ENCODE measurements at regions not wholly inside any gene's neighbourhood (a gene's known extent, or its start where the extent isn't known, plus 50 kb on each side); places are given as distances from the start of the nearest gene placed in this dataset.
A peak's percentile ranks its signal among the peaks of the same experiment; 100 is the strongest.

GRCh38 chr19:30690525-30690924 is 318.3 kb downstream of the ZNF536 start:
- intact Hi-C loops (cut with micrococcal nuclease) = no loop called here
- DNase-seq = no peak
- Mint-ChIP-seq H3K27ac (no peak overlapping the region), H3K4me3 (no peak overlapping the region), H3K4me1 (ENCODE audit: low read depth) (peaks cover 5% of the 10 kb centered on the region), H3K27me3 (ENCODE audit: low read depth) (peaks cover 67% of the 10 kb centered on the region), H3K9me3 (no peaks in the 10 kb centered on the region), H3K36me3 (ENCODE audit: low read depth) (no peaks in the 10 kb centered on the region)
- CTCF ChIA-PET = no interaction called here

GRCh38 chr19:30689474-30689873 is 317.3 kb downstream of the ZNF536 start:
- CTCF ChIA-PET = interaction anchor here (0.6 to 1.0 kb wide), 2 partner anchors 20 to 472 kb away, joined by 3 read pairs; no protein-coding TSS in a partner anchor
- no peaks in the 10 kb centered on the region for H3K9me3 Mint-ChIP-seq
- no peaks in the 10 kb centered on the region for H3K36me3 Mint-ChIP-seq (ENCODE audit: low read depth)
- H3K4me3 Mint-ChIP-seq = no peak overlapping the region
- no peak overlapping the region for H3K27ac Mint-ChIP-seq
- no peak for DNase-seq
- intact Hi-C loops (cut with micrococcal nuclease) = no loop called here
- peaks cover 64% of the 10 kb centered on the region for H3K27me3 Mint-ChIP-seq (ENCODE audit: low read depth)
- peaks cover 5% of the 10 kb centered on the region for H3K4me1 Mint-ChIP-seq (ENCODE audit: low read depth)

GRCh38 chr19:30688696-30689095 is 316.5 kb downstream of the ZNF536 start:
- Mint-ChIP-seq H3K27ac (no peak overlapping the region), H3K4me3 (no peak overlapping the region), H3K27me3 (ENCODE audit: low read depth) (peaks cover 65% of the 10 kb centered on the region), H3K9me3 (no peaks in the 10 kb centered on the region), H3K4me1 (ENCODE audit: low read depth) (peaks cover 5% of the 10 kb centered on the region), H3K36me3 (ENCODE audit: low read depth) (no peaks in the 10 kb centered on the region)
- DNase-seq = no peak
- CTCF ChIA-PET = interaction anchor here (1.0 kb wide), 2 partner anchors 19 kb away, joined by 3 read pairs; no protein-coding TSS in a partner anchor
- intact Hi-C loops (cut with micrococcal nuclease) = no loop called here

- intact Hi-C loops (cut with micrococcal nuclease) = no loop called here
- no peak overlapping the region for H3K4me3 Mint-ChIP-seq
- CTCF ChIA-PET = interaction anchor here (0.6 to 1.2 kb wide), 3 partner anchors 8 to 1345 kb away, joined by 3 to 5 read pairs (median 3); no protein-coding TSS in a partner anchor
- H3K36me3 Mint-ChIP-seq (ENCODE audit: low read depth) = no peaks in the 10 kb centered on the region
- no peak overlapping the region for H3K27ac Mint-ChIP-seq
- peaks cover 60% of the 10 kb centered on the region for H3K27me3 Mint-ChIP-seq (ENCODE audit: low read depth)
- no peaks in the 10 kb centered on the region for H3K4me1 Mint-ChIP-seq (ENCODE audit: low read depth)
- DNase-seq = no peak
- H3K9me3 Mint-ChIP-seq = no peaks in the 10 kb centered on the region
Measured at GRCh38 chr19:30686826-30687566, 314.8 kb downstream of the ZNF536 start.

GRCh38 chr19:30686176-30686820 is 314.1 kb downstream of the ZNF536 start:
- H3K4me3 Mint-ChIP-seq = no peak overlapping the region
- H3K9me3 Mint-ChIP-seq = no peaks in the 10 kb centered on the region
- intact Hi-C loops (cut with micrococcal nuclease) = no loop called here
- peaks cover 55% of the 10 kb centered on the region for H3K27me3 Mint-ChIP-seq (ENCODE audit: low read depth)
- H3K36me3 Mint-ChIP-seq (ENCODE audit: low read depth) = no peaks in the 10 kb centered on the region
- H3K4me1 Mint-ChIP-seq (ENCODE audit: low read depth) = no peaks in the 10 kb centered on the region
- CTCF ChIA-PET = interaction anchor here (0.6 to 0.8 kb wide), 3 partner anchors 614 to 1890 kb away, joined by 3 to 5 read pairs (median 5); no protein-coding TSS in a partner anchor
- H3K27ac Mint-ChIP-seq = no peak overlapping the region
- DNase-seq = no peak

GRCh38 chr19:30685426-30686000 is 313.3 kb downstream of the ZNF536 start:
- DNase-seq = no peak
- H3K27ac Mint-ChIP-seq = no peak overlapping the region
- no peaks in the 10 kb centered on the region for H3K4me1 Mint-ChIP-seq (ENCODE audit: low read depth)
- no peaks in the 10 kb centered on the region for H3K36me3 Mint-ChIP-seq (ENCODE audit: low read depth)
- CTCF ChIA-PET = interaction anchor here (0.7 to 0.8 kb wide), 2 partner anchors 615 to 1891 kb away, joined by 3 to 5 read pairs; no protein-coding TSS in a partner anchor
- H3K9me3 Mint-ChIP-seq = no peaks in the 10 kb centered on the region
- H3K27me3 Mint-ChIP-seq (ENCODE audit: low read depth) = peaks cover 54% of the 10 kb centered on the region
- no peak overlapping the region for H3K4me3 Mint-ChIP-seq
- intact Hi-C loops (cut with micrococcal nuclease) = no loop called here

GRCh38 chr19:30684613-30685012 is 312.4 kb downstream of the ZNF536 start:
- CTCF ChIA-PET = no interaction called here
- no peaks in the 10 kb centered on the region for H3K36me3 Mint-ChIP-seq (ENCODE audit: low read depth)
- no peak overlapping the region for H3K4me3 Mint-ChIP-seq
- H3K27ac Mint-ChIP-seq = no peak overlapping the region
- peaks cover 48% of the 10 kb centered on the region for H3K27me3 Mint-ChIP-seq (ENCODE audit: low read depth)
- no peak for DNase-seq
- H3K4me1 Mint-ChIP-seq (ENCODE audit: low read depth) = no peaks in the 10 kb centered on the region
- intact Hi-C loops (cut with micrococcal nuclease) = loop anchor here (5.0 kb wide), 2 partner anchors 1358 to 1538 kb away; no protein-coding TSS in a partner anchor
- no peaks in the 10 kb centered on the region for H3K9me3 Mint-ChIP-seq

- H3K9me3 Mint-ChIP-seq = no peaks in the 10 kb centered on the region
- H3K27me3 Mint-ChIP-seq (ENCODE audit: low read depth) = peaks cover 42% of the 10 kb centered on the region
- H3K36me3 Mint-ChIP-seq (ENCODE audit: low read depth) = no peaks in the 10 kb centered on the region
- H3K4me3 Mint-ChIP-seq = no peak overlapping the region
- peak; percentile 73 for DNase-seq
- H3K27ac Mint-ChIP-seq = no peak overlapping the region
- H3K4me1 Mint-ChIP-seq (ENCODE audit: low read depth) = no peaks in the 10 kb centered on the region
- CTCF ChIA-PET = interaction anchor here (0.5 to 2.5 kb wide), 16 partner anchors 9 to 1544 kb away, joined by 3 to 15 read pairs (median 4); no protein-coding TSS in a partner anchor
- intact Hi-C loops (cut with micrococcal nuclease) = loop anchor here (2.0 to 5.0 kb wide), 3 partner anchors 674 to 1539 kb away; no protein-coding TSS in a partner anchor
Measured at GRCh38 chr19:30682999-30683536, 310.9 kb downstream of the ZNF536 start.

GRCh38 chr19:30682146-30682998 is 310.2 kb downstream of the ZNF536 start:
- Mint-ChIP-seq H3K4me3 (no peak overlapping the region), H3K27me3 (ENCODE audit: low read depth) (peaks cover 45% of the 10 kb centered on the region)
- no peak for DNase-seq

GRCh38 chr19:30681162-30682100 is 309.2 kb downstream of the ZNF536 start:
- H3K9me3 Mint-ChIP-seq = no peaks in the 10 kb centered on the region

More at GRCh38 chr19:30682146-30682998, 310.2 kb downstream of the ZNF536 start:
- intact Hi-C loops (cut with micrococcal nuclease) = loop anchor here (2.0 to 5.0 kb wide), 3 partner anchors 674 to 1540 kb away; no protein-coding TSS in a partner anchor
- CTCF ChIA-PET = interaction anchor here (0.5 to 2.5 kb wide), 13 partner anchors 8 to 1542 kb away, joined by 3 to 15 read pairs (median 6); no protein-coding TSS in a partner anchor
- Mint-ChIP-seq H3K4me1 (ENCODE audit: low read depth) (no peaks in the 10 kb centered on the region), H3K27ac (no peak overlapping the region), H3K36me3 (ENCODE audit: low read depth) (no peaks in the 10 kb centered on the region), H3K9me3 (no peaks in the 10 kb centered on the region)

More at GRCh38 chr19:30681162-30682100, 309.2 kb downstream of the ZNF536 start:
- no peak overlapping the region for H3K4me3 Mint-ChIP-seq
- H3K27ac Mint-ChIP-seq = no peak overlapping the region
- intact Hi-C loops (cut with micrococcal nuclease) = loop anchor here (2.0 to 5.0 kb wide), 3 partner anchors 675 to 1541 kb away; no protein-coding TSS in a partner anchor
- CTCF ChIA-PET = interaction anchor here (0.7 to 2.5 kb wide), 5 partner anchors 11 to 1543 kb away, joined by 3 to 15 read pairs (median 3); no protein-coding TSS in a partner anchor
- H3K27me3 Mint-ChIP-seq (ENCODE audit: low read depth) = peaks cover 37% of the 10 kb centered on the region
- no peak for DNase-seq
- H3K4me1 Mint-ChIP-seq (ENCODE audit: low read depth) = no peaks in the 10 kb centered on the region
- no peaks in the 10 kb centered on the region for H3K36me3 Mint-ChIP-seq (ENCODE audit: low read depth)
